ENCODE measurements at regions not wholly inside any gene's neighbourhood (a gene's known extent, or its start where the extent isn't known, plus 50 kb on each side); places are given as distances from the start of the nearest gene placed in this dataset.

DNA sequence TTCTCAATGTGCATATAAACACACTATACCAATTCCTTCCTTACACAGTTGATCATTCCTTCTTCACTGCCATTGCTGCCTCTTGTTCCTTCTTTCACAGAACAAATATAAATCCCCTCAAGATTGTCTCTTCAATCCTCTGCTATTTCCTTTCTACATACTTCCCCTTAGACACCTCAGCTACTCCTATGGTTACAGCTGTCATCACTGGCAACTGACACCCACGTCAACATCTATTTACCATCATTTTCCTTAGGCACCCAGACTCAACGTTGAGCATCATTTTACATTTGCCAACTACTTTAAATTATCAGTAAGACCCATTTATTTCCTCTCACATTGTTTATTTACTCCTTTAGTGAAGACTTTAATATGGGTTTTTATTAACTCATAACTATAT lies 488.8 kb upstream of the FSHR start:
- Histone ChIP-seq H3K36me3 (ENCODE audit: insufficient read depth, low read length) (no peaks in the 10 kb centered on the region), H3K27ac (ENCODE audit: low read depth, low read length, poor library complexity, severe bottlenecking) (no peak overlapping the region), H3F3A (ENCODE audit: insufficient read depth, low read length) (no peaks in the 10 kb centered on the region), H3K4me3 (ENCODE audit: low read depth, low read length, poor library complexity, severe bottlenecking) (no peak overlapping the region), H4K20me1 (ENCODE audit: insufficient read depth, low read length) (no peaks in the 10 kb centered on the region), H3K9me2 (ENCODE audit: low read depth, low read length) (no peaks in the 10 kb centered on the region), H3K4me1 (ENCODE audit: insufficient read depth, low read length, severe bottlenecking) (no peaks in the 10 kb centered on the region), H3K79me2 (ENCODE audit: insufficient read depth, low read length) (no peaks in the 10 kb centered on the region), H3K4me2 (ENCODE audit: low read length) (no peak overlapping the region), H3K27me3 (ENCODE audit: insufficient read depth, low read length) (no peaks in the 10 kb centered on the region), H3K9me3 (ENCODE audit: low read length) (no peaks in the 10 kb centered on the region), H3K9ac (ENCODE audit: low read length) (no peak overlapping the region), H2AFZ (ENCODE audit: low read length) (no peak overlapping the region)
- no peak for TF ChIP-seq EZH2 (IDR thresholded peaks at IDR 0.05; ENCODE audit: borderline replicate concordance, low read length)
- TF ChIP-seq, protein P1, sequence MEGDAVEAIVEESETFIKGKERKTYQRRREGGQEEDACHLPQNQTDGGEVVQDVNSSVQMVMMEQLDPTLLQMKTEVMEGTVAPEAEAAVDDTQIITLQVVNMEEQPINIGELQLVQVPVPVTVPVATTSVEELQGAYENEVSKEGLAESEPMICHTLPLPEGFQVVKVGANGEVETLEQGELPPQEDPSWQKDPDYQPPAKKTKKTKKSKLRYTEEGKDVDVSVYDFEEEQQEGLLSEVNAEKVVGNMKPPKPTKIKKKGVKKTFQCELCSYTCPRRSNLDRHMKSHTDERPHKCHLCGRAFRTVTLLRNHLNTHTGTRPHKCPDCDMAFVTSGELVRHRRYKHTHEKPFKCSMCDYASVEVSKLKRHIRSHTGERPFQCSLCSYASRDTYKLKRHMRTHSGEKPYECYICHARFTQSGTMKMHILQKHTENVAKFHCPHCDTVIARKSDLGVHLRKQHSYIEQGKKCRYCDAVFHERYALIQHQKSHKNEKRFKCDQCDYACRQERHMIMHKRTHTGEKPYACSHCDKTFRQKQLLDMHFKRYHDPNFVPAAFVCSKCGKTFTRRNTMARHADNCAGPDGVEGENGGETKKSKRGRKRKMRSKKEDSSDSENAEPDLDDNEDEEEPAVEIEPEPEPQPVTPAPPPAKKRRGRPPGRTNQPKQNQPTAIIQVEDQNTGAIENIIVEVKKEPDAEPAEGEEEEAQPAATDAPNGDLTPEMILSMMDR (IDR thresholded peaks at IDR 0.05; ENCODE audit: low read length): no peak

DNA sequence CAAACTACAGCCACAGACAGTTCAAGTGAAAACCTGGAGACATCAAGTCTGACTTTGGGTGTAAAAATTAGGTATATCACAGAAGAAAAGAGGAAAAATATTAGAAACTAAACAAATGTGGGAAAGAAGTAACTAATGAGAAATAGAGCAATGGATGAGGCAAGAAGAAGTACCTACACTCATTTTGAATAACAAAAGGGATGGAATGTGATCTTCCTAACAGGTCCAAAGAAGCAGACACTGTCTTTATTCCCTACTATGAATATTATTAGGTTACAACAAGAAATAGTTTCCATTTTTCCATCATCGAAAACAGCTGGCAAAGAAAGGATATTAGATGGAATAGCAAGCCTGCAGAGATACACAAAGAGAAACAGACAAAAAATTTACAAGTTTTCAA lies 486.3 kb upstream of the FSHR start:
- H2AFZ ChIP-seq (ENCODE audit: low read length): no peak overlapping the region
- no peaks in the 10 kb centered on the region for H3K4me1 ChIP-seq (ENCODE audit: insufficient read depth, low read length, severe bottlenecking)
- H3K27me3 ChIP-seq (ENCODE audit: insufficient read depth, low read length): no peaks in the 10 kb centered on the region
- no peaks in the 10 kb centered on the region for H3K9me3 ChIP-seq (ENCODE audit: low read length)
- no peaks in the 10 kb centered on the region for H3K79me2 ChIP-seq (ENCODE audit: insufficient read depth, low read length)
- H3K4me2 ChIP-seq (ENCODE audit: low read length): no peak overlapping the region
- H3K9me2 ChIP-seq (ENCODE audit: low read depth, low read length): no peaks in the 10 kb centered on the region
- no peak overlapping the region for H3K4me3 ChIP-seq (ENCODE audit: low read depth, low read length, poor library complexity, severe bottlenecking)
- H3K36me3 ChIP-seq (ENCODE audit: insufficient read depth, low read length): no peaks in the 10 kb centered on the region
- H3F3A ChIP-seq (ENCODE audit: insufficient read depth, low read length): no peaks in the 10 kb centered on the region
- no peaks in the 10 kb centered on the region for H4K20me1 ChIP-seq (ENCODE audit: insufficient read depth, low read length)
- H3K27ac ChIP-seq (ENCODE audit: low read depth, low read length, poor library complexity, severe bottlenecking): no peak overlapping the region
- no peak overlapping the region for H3K9ac ChIP-seq (ENCODE audit: low read length)
- TF ChIP-seq, protein P1 (IDR thresholded peaks at IDR 0.05; ENCODE audit: low read length): no peak
- TF ChIP-seq EZH2 (IDR thresholded peaks at IDR 0.05; ENCODE audit: borderline replicate concordance, low read length): no peak

DNA sequence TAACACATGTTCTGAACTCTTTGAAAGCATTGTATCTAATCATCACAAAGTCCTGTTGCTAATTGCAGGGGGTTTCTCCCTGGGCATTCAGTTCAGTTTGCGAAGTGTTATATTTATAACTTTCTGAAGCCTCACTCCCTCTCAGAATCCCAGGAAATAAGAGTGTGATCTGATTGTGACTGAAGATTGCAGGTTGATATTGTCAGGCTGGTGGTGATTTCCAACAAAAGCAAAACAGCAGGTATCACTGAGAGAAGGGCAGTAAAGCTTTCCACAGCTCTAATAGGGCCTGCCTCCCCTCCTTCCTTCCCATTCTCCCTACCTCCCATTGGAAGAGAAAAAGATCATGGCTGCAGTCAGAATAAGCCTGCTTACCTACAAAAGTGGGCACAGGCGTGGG lies 466.7 kb upstream of the FSHR start:
- H3K9me2 ChIP-seq (ENCODE audit: low read depth, low read length): no peaks in the 10 kb centered on the region
- no peaks in the 10 kb centered on the region for H3K79me2 ChIP-seq (ENCODE audit: insufficient read depth, low read length)
- H3K9me3 ChIP-seq (ENCODE audit: low read length): no peaks in the 10 kb centered on the region
- no peaks in the 10 kb centered on the region for H4K20me1 ChIP-seq (ENCODE audit: insufficient read depth, low read length)
- H3K9ac ChIP-seq (ENCODE audit: low read length): no peak overlapping the region
- H3K36me3 ChIP-seq (ENCODE audit: insufficient read depth, low read length): no peaks in the 10 kb centered on the region
- no peaks in the 10 kb centered on the region for H3F3A ChIP-seq (ENCODE audit: insufficient read depth, low read length)
- no peaks in the 10 kb centered on the region for H3K27me3 ChIP-seq (ENCODE audit: insufficient read depth, low read length)
- no peaks in the 10 kb centered on the region for H3K4me1 ChIP-seq (ENCODE audit: insufficient read depth, low read length, severe bottlenecking)
- TF ChIP-seq, protein P1 (IDR thresholded peaks at IDR 0.05; ENCODE audit: low read length): no peak
- TF ChIP-seq EZH2 (IDR thresholded peaks at IDR 0.05; ENCODE audit: borderline replicate concordance, low read length): no peak
- H2AFZ ChIP-seq (ENCODE audit: low read length): no peak overlapping the region
- H3K27ac ChIP-seq (ENCODE audit: low read depth, low read length, poor library complexity, severe bottlenecking): no peak overlapping the region
- no peak overlapping the region for H3K4me3 ChIP-seq (ENCODE audit: low read depth, low read length, poor library complexity, severe bottlenecking)
- H3K4me2 ChIP-seq (ENCODE audit: low read length): no peak overlapping the region

All from OCI-LY1 (cell line).